HG03196 (cell line): ENCODE measurements at regions not wholly inside any gene's neighbourhood (a gene's known extent, or its start where the extent isn't known, plus 50 kb on each side); places are given as distances from the start of the nearest gene placed in this dataset.

Source experiments
- ATAC-seq: cut with Tn5 transposase; IDR thresholded peaks from one replicate; pipeline ENCODE4 v1.9.1; 2021; ENCODE audit not compliant: unreplicated experiment

GRCh38 chr14:95466506-95466905, 49.9 kb downstream of the SYNE3 start:
- no peak for ATAC-seq

- no peak for ATAC-seq
These were observed 50.5 kb downstream of the SYNE3 start for GRCh38 chr14:95465936-95466335.

- no peak for ATAC-seq
These were observed 51.1 kb downstream of the SYNE3 start for GRCh38 chr14:95465358-95465757.

GRCh38 chr14:95464514-95464913, 51.9 kb downstream of the SYNE3 start:
- no peak for ATAC-seq

- ATAC-seq = no peak
These were observed 52.3 kb downstream of the SYNE3 start for GRCh38 chr14:95464103-95464502.

- ATAC-seq = no peak
These were observed 53.1 kb downstream of the SYNE3 start for GRCh38 chr14:95463171-95463901.

GRCh38 chr14:95462491-95462890, 54.0 kb downstream of the SYNE3 start:
- ATAC-seq = no peak

GRCh38 chr14:95460647-95461478, 55.6 kb downstream of the SYNE3 start:
- ATAC-seq = no peak

- ATAC-seq = no peak
These were observed 57.5 kb downstream of the SYNE3 start for GRCh38 chr14:95458906-95459305.

GRCh38 chr14:95458459-95458858, 58.0 kb downstream of the SYNE3 start:
- no peak for ATAC-seq

- no peak for ATAC-seq
These were observed 60.2 kb downstream of the SYNE3 start for GRCh38 chr14:95456281-95456680.

GRCh38 chr14:95455246-95455645, 61.2 kb downstream of the SYNE3 start:
- ATAC-seq = no peak

- no peak for ATAC-seq
These were observed 62.8 kb downstream of the SYNE3 start for GRCh38 chr14:95453713-95453980.

GRCh38 chr14:95452893-95453712, 63.3 kb downstream of the SYNE3 start:
- no peak for ATAC-seq

GRCh38 chr14:95452176-95452892, 64.1 kb downstream of the SYNE3 start:
- no peak for ATAC-seq

- no peak for ATAC-seq
These were observed 67.3 kb downstream of the SYNE3 start for GRCh38 chr14:95449131-95449530.

GRCh38 chr14:95446470-95446869, 70.0 kb downstream of the SYNE3 start:
- no peak for ATAC-seq

GRCh38 chr14:95445676-95446075, 70.8 kb downstream of the SYNE3 start:
- ATAC-seq = no peak

- ATAC-seq = no peak
These were observed 71.3 kb downstream of the SYNE3 start for GRCh38 chr14:95445161-95445560.

GRCh38 chr14:95444132-95445129, 72.0 kb downstream of the SYNE3 start:
- ATAC-seq = no peak
